CD4-positive, CD25-positive, alpha-beta regulatory T cell (primary cell): ENCODE measurements at regions not wholly inside any gene's neighbourhood (a gene's known extent, or its start where the extent isn't known, plus 50 kb on each side); places are given as distances from the start of the nearest gene placed in this dataset.

Experiments
- ATAC-seq, 2 donors: fragments of 150-1000 bp; cut with Tn5 transposase; one replicate each; pipeline ENCODE4 v1.10.0; 2021; ENCODE audit warnings: low read depth in 2 of 2, moderate number of reproducible peaks in 2 of 2, moderate library complexity in 1 of 2
- DNase-seq, 3 donors: peaks; one replicate each; pipeline versions ENCODE4 v3.0.0 to v3.0.0-alpha.2; 2012 to 2022; ENCODE audit warnings: mixed read lengths in 1 of 3
- H3K27ac ChIP-seq: one replicate; pipeline ENCODE4 v1.7.0; 2013; ENCODE audit warnings: mild to moderate bottlenecking, low read length; ENCODE audit not compliant: insufficient read depth, poor library complexity, severe bottlenecking
- H3K27me3 ChIP-seq: one replicate; pipeline ENCODE4 v1.7.0; 2013; ENCODE audit warnings: low read length; ENCODE audit not compliant: control insufficient read depth, insufficient read depth
- H3K36me3 ChIP-seq: one replicate; pipeline ENCODE4 v1.7.0; 2013; ENCODE audit warnings: mild to moderate bottlenecking, low read length, moderate library complexity; ENCODE audit not compliant: control insufficient read depth, insufficient read depth
- H3K4me1 ChIP-seq: 2 replicates; pipeline ENCODE4 v1.7.0; 2013; ENCODE audit warnings: mild to moderate bottlenecking, low read length; ENCODE audit not compliant: insufficient read depth, control insufficient read depth, poor library complexity, severe bottlenecking
- H3K4me3 ChIP-seq: one replicate; pipeline ENCODE4 v1.7.0; 2013; ENCODE audit warnings: low read depth, mild to moderate bottlenecking, low read length, moderate library complexity
- H3K9me3 ChIP-seq, 2 experiments: 1 replicate in 1 of 2; 2 replicates in 1 of 2; pipeline ENCODE4 v1.7.0; 2013; ENCODE audit warnings: low read length in 2 of 2, mild to moderate bottlenecking in 1 of 2, moderate library complexity in 1 of 2; ENCODE audit not compliant: control insufficient read depth in 2 of 2
- H3K27ac Mint-ChIP-seq, 3 donors: one replicate each; pipeline ENCODE4 v1.8.0; 2020 to 2022; ENCODE audit warnings: mild to moderate bottlenecking in 3 of 3, mixed read lengths in 3 of 3, moderate library complexity in 2 of 3
- H3K27me3 Mint-ChIP-seq: one replicate; pipeline ENCODE4 v1.8.0; 2022; ENCODE audit warnings: mild to moderate bottlenecking, mixed read lengths
- H3K36me3 Mint-ChIP-seq: one replicate; pipeline ENCODE4 v1.8.0; 2020; ENCODE audit warnings: mixed read lengths
- H3K4me1 Mint-ChIP-seq, 4 donors: one replicate each; pipeline ENCODE4 v1.8.0; 2020 to 2022; ENCODE audit warnings: mixed read lengths in 4 of 4, mild to moderate bottlenecking in 1 of 4
- H3K4me3 Mint-ChIP-seq, 4 donors: one replicate each; pipeline ENCODE4 v1.8.0; 2020 to 2022; ENCODE audit warnings: mild to moderate bottlenecking in 4 of 4, mixed read lengths in 4 of 4, moderate library complexity in 3 of 4
- H3K9me3 Mint-ChIP-seq, 7 donors: one replicate each; pipeline ENCODE4 v1.8.0; 2020 to 2022; ENCODE audit warnings: mixed read lengths in 7 of 7, mild to moderate bottlenecking in 3 of 7, moderate library complexity in 2 of 7

- Mint-ChIP-seq H3K4me3 (no peak overlapping the region), H3K27ac (peak overlapping the region in 1 of 3 donors; percentile 23), H3K36me3 (no peaks in the 10 kb centered on the region), H3K9me3 (no peaks in the 10 kb centered on the region), H3K4me1 (peaks cover 0 to 3% (median 0%) of the 10 kb centered on the region in 4 donors), H3K27me3 (peaks cover 4% of the 10 kb centered on the region)
- no peaks in the 10 kb centered on the region for H3K36me3 ChIP-seq
- no peaks in the 10 kb centered on the region for H3K9me3 ChIP-seq
- H3K27me3 ChIP-seq = no peaks in the 10 kb centered on the region
- H3K27ac ChIP-seq = no peak overlapping the region
- ATAC-seq (no peak), DNase-seq (no peak)
- no peak overlapping the region for H3K4me3 ChIP-seq
- H3K4me1 ChIP-seq = no peaks in the 10 kb centered on the region
Observed at GRCh38 chrX:68936126-68936525, 107.3 kb downstream of the EFNB1 start.

DNA sequence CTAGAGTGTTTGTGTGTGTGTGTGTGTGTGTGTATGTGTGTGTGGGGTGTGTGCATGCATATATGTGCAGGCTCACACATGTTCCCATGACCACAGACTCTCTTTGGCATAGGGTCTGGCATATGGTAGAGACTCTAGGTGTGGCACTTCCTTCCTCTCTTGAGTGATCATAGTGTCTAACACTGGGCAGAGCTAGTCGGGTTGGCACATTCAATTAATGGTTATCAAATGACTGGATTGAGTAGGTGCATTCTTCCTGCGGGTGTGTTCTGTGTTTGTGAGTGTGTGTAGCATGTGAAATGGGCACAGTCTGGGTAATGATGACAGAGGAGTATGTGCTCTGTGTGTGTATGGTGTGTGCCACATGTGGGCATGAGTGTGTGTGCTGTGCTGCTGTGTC is 106.5 kb downstream of the EFNB1 start:
- Mint-ChIP-seq H3K9me3 (no peaks in the 10 kb centered on the region), H3K27ac (no peak overlapping the region), H3K4me1 (peaks cover 0 to 3% (median 0%) of the 10 kb centered on the region in 4 donors), H3K4me3 (no peak overlapping the region), H3K36me3 (no peaks in the 10 kb centered on the region), H3K27me3 (peaks cover 4% of the 10 kb centered on the region)
- Histone ChIP-seq H3K27me3 (no peaks in the 10 kb centered on the region), H3K36me3 (no peaks in the 10 kb centered on the region), H3K9me3 (no peaks in the 10 kb centered on the region), H3K4me1 (no peaks in the 10 kb centered on the region), H3K4me3 (no peak overlapping the region), H3K27ac (no peak overlapping the region)
- peak in 1 of 3 donors; percentile 11 for DNase-seq
- ATAC-seq = no peak

GRCh38 chrX:68934922-68935321 is 106.1 kb downstream of the EFNB1 start:
- no peaks in the 10 kb centered on the region for H3K36me3 ChIP-seq
- peaks cover 0 to 3% (median 0%) of the 10 kb centered on the region in 4 donors for H3K4me1 Mint-ChIP-seq
- H3K36me3 Mint-ChIP-seq = no peaks in the 10 kb centered on the region
- H3K4me3 Mint-ChIP-seq = no peak overlapping the region
- H3K4me1 ChIP-seq = no peaks in the 10 kb centered on the region
- no peaks in the 10 kb centered on the region for H3K9me3 ChIP-seq
- no peak for ATAC-seq
- H3K27me3 Mint-ChIP-seq = peaks cover 4% of the 10 kb centered on the region
- H3K27ac ChIP-seq = no peak overlapping the region
- H3K27ac Mint-ChIP-seq = no peak overlapping the region
- H3K4me3 ChIP-seq = no peak overlapping the region
- H3K27me3 ChIP-seq = no peaks in the 10 kb centered on the region
- DNase-seq = no peak
- H3K9me3 Mint-ChIP-seq = no peaks in the 10 kb centered on the region

DNA sequence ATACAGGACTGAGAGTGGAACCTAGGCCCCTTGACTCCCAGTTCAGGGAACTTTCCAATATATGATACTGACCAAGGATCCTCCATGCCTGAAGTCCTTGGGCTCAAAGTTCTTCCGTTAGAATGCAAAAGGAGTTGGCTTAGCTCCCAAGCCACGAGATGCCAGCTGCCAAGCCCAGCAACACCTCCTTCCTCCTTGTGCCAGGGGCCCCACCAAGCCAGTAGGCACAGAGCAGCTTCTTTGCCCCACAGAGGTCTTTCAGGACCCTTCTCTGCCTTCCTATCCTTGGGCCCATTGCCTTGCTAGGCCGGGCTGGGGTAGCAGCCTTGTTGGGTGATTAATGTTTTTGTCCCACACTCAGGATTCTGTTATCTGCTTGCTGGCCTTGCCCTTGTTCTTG is 105.6 kb downstream of the EFNB1 start:
- Histone ChIP-seq H3K27ac (no peak overlapping the region), H3K36me3 (no peaks in the 10 kb centered on the region), H3K4me1 (no peaks in the 10 kb centered on the region), H3K27me3 (no peaks in the 10 kb centered on the region), H3K4me3 (no peak overlapping the region), H3K9me3 (no peaks in the 10 kb centered on the region)
- H3K27ac Mint-ChIP-seq = no peak overlapping the region
- ATAC-seq (no peak), DNase-seq (no peak)
- H3K36me3 Mint-ChIP-seq = no peaks in the 10 kb centered on the region
- H3K4me3 Mint-ChIP-seq = no peak overlapping the region
- peaks cover 0 to 3% (median 0%) of the 10 kb centered on the region in 4 donors for H3K4me1 Mint-ChIP-seq
- no peaks in the 10 kb centered on the region for H3K9me3 Mint-ChIP-seq
- peaks cover 4% of the 10 kb centered on the region for H3K27me3 Mint-ChIP-seq

DNA sequence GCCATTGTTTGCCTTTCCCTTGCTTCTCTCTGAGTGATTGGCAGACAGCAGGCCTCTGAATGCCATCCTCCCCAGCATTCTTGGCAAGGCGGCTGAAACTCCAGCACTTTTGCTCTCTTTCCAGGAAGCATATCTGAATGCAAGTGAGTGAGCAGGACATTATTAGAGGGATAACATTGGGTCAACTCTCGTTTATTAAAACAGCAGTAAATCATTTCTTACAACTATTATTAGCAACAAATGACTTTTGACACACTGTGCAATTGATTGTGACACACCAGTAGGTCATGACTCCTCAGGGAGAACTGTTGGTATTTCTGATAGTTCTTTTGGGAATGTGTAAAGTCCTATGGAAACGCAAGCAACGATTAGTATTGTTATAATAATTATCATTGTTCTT is 103.8 kb downstream of the EFNB1 start:
- H3K27ac ChIP-seq = no peak overlapping the region
- H3K27me3 ChIP-seq = no peaks in the 10 kb centered on the region
- Mint-ChIP-seq H3K27me3 (peaks cover 4% of the 10 kb centered on the region), H3K9me3 (no peaks in the 10 kb centered on the region), H3K27ac (no peak overlapping the region), H3K36me3 (no peaks in the 10 kb centered on the region), H3K4me1 (peaks cover 0 to 3% (median 0%) of the 10 kb centered on the region in 4 donors), H3K4me3 (no peak overlapping the region)
- no peaks in the 10 kb centered on the region for H3K9me3 ChIP-seq
- no peak overlapping the region for H3K4me3 ChIP-seq
- H3K36me3 ChIP-seq = no peaks in the 10 kb centered on the region
- DNase-seq = no peak
- H3K4me1 ChIP-seq = no peaks in the 10 kb centered on the region
- no peak for ATAC-seq

DNA sequence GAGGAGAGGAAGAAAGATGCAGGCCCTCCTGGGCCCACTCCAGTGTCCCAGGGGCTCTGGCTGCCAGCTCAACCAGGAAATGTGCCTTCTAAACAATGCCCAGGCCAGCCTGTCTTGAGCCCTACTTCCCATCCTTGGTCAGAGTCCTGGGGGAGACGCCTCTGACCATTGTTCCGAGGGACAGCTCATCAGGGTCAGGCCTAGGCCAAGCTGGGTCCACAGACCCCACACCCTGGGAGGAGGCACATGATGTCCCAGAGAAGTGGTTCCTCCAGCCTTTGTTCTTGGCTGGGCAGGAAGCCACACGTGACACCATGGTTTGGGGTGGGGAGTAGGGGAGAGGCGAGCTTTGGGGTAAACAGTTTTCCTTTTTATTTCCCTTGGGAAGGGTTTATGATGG is 102.5 kb downstream of the EFNB1 start:
- no peak for ATAC-seq
- H3K36me3 ChIP-seq = no peaks in the 10 kb centered on the region

GRCh38 chrX:68930542-68931317 is 101.9 kb downstream of the EFNB1 start:
- H3K9me3 ChIP-seq = no peaks in the 10 kb centered on the region
- Mint-ChIP-seq H3K36me3 (no peaks in the 10 kb centered on the region), H3K27ac (no peak overlapping the region), H3K4me3 (no peak overlapping the region), H3K9me3 (no peaks in the 10 kb centered on the region), H3K4me1 (peaks cover 0 to 3% (median 0%) of the 10 kb centered on the region in 4 donors), H3K27me3 (peaks cover under 1% of the 10 kb centered on the region)
- ATAC-seq (no peak), DNase-seq (no peak)
- H3K27ac ChIP-seq = no peak overlapping the region
- H3K27me3 ChIP-seq = no peaks in the 10 kb centered on the region
- H3K4me1 ChIP-seq = no peaks in the 10 kb centered on the region
- H3K36me3 ChIP-seq = no peaks in the 10 kb centered on the region
- H3K4me3 ChIP-seq = no peak overlapping the region

More for the DNA sequence above, 102.5 kb downstream of the EFNB1 start:
- H3K4me3 Mint-ChIP-seq = no peak overlapping the region
- H3K27me3 ChIP-seq = no peaks in the 10 kb centered on the region
- H3K4me3 ChIP-seq = no peak overlapping the region
- no peak overlapping the region for H3K27ac Mint-ChIP-seq
- no peaks in the 10 kb centered on the region for H3K36me3 Mint-ChIP-seq
- H3K27ac ChIP-seq = no peak overlapping the region
- H3K27me3 Mint-ChIP-seq = peaks cover 4% of the 10 kb centered on the region
- H3K4me1 Mint-ChIP-seq = peaks cover 0 to 3% (median 0%) of the 10 kb centered on the region in 4 donors
- DNase-seq = no peak
- H3K4me1 ChIP-seq = no peaks in the 10 kb centered on the region
- no peaks in the 10 kb centered on the region for H3K9me3 Mint-ChIP-seq
- no peaks in the 10 kb centered on the region for H3K9me3 ChIP-seq
